Fibroblast of the aortic adventitia (primary cell): ENCODE measurements at regions not wholly inside any gene's neighbourhood (a gene's known extent, or its start where the extent isn't known, plus 50 kb on each side); places are given as distances from the start of the nearest gene placed in this dataset.
"Not testable (repeated sequence)": the region's sequence is repeated elsewhere in the genome, so short reads cannot be mapped to it uniquely, and the experiment has no call there.

Experiments used
- DNase-seq: peaks from one replicate; pipeline ENCODE4 v3.0.0-alpha.2; 2010; ENCODE audit warnings: low read depth
- H3K4me3 ChIP-seq: 2 replicates; pipeline ENCODE4 v1.5.1; 2011; ENCODE audit warnings: low read depth, mild to moderate bottlenecking, control low read depth, low read length, moderate library complexity
- CTCF ChIP-seq: IDR thresholded peaks from 2 replicates; pipeline ENCODE4 v1.5.1; 2011; ENCODE audit warnings: mild to moderate bottlenecking, low read length, control low read depth, inconsistent platforms; ENCODE audit not compliant: insufficient read depth

GRCh38 chr12:67783393-67783792 is 134.8 kb downstream of the DYRK2 start:
- TF ChIP-seq CTCF: no peak

DNA sequence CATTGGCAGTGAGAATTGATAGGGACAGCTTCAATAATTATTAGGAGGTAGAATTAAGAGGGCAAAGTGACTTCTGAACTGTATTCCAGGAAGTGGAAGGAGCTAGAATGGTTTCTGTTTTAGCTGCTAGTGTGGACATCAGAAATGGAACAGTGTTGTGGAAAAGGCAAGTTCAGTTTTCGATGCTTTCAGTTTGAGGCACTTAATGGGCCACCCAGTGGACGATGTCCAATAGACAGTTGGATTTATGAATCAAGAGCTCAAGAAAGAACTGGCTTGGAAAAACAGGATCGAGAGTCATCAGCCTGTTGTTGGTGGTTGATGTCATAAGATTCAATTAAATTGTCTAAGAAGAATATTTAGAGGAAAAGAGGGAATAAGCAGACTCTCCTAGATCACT is 136.3 kb downstream of the DYRK2 start:
- no peak for DNase-seq
- H3K4me3 ChIP-seq: no peak overlapping the region
- no peak for TF ChIP-seq CTCF

More at GRCh38 chr12:67783393-67783792, 134.8 kb downstream of the DYRK2 start:
- no peak overlapping the region for H3K4me3 ChIP-seq
- DNase-seq: no peak

DNA sequence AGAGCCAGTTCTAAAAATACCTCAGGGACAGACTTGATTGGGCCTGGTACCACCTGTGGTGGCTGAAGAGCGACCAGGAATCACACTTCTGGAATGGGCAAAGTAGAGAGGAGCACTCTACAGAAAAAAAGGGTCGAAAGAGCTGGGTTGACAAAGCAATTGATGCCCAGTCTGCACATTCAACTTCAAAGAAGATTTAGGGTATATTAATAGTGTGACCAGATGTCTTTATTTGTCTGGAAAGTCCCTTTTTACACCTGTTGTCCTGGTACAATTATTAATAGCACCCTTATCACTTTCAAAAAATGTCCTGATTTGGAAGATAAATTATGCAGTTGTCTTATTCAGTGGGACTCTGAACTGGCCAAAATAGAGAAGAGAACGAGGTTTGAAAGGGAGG is 137.5 kb downstream of the DYRK2 start:
- H3K4me3 ChIP-seq: no peak overlapping the region
- DNase-seq: no peak
- TF ChIP-seq CTCF: no peak

DNA sequence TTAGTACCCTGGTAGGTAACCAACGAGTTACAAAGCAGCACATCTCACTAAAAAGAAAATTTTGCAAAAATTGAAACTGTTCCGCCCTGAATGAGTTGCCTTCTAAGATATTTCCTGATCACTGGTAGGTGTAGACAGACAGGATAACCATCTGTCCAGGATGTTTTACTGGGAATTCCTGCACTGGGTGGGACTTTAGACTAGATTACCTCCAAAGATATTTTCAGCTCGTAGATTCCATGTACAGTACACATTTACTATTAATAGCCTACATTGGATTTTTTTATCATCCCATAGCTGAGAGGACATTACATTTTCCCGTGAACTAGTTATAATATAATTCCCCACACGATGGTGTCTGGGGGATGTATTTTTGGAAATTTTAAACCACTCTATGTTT is 139.6 kb downstream of the DYRK2 start:
- no peak overlapping the region for H3K4me3 ChIP-seq
- no peak for TF ChIP-seq CTCF
- no peak for DNase-seq

- TF ChIP-seq CTCF: no peak
- H3K4me3 ChIP-seq: no peak overlapping the region
- DNase-seq: no peak
Measured at GRCh38 chr12:67789266-67789665, 140.7 kb downstream of the DYRK2 start.

- DNase-seq: no peak
- TF ChIP-seq CTCF: no peak
- no peak overlapping the region for H3K4me3 ChIP-seq
Measured at GRCh38 chr12:67790660-67791059, 142.1 kb downstream of the DYRK2 start.

- not testable (repeated sequence) for H3K4me3 ChIP-seq, DNase-seq
Measured at GRCh38 chr12:67791362-67791761, 142.8 kb downstream of the DYRK2 start.

- no peak for DNase-seq
Measured at GRCh38 chr12:67792185-67792584, 143.6 kb downstream of the DYRK2 start.

More at GRCh38 chr12:67792185-67792584, 143.6 kb downstream of the DYRK2 start:
- no peak overlapping the region for H3K4me3 ChIP-seq
- TF ChIP-seq CTCF: no peak
